GM19239 (cell line): ENCODE measurements at regions not wholly inside any gene's neighbourhood (a gene's known extent, or its start where the extent isn't known, plus 50 kb on each side); places are given as distances from the start of the nearest gene placed in this dataset.

ENCODE experiments used
- DNase-seq: peaks from one replicate; pipeline ENCODE4 v3.0.0; 2011; ENCODE audit warnings: low spot score; ENCODE audit not compliant: insufficient read length
- FAIRE-seq: peaks from 2 replicates; lab custom pipeline; 2011; peaks lifted over from hg19 to GRCh38; lab: Jason Lieb, UNC

- no peak for FAIRE-seq
- DNase-seq = no peak
Measured at GRCh38 chr9:38201844-38202243, 132.8 kb upstream of the SHB start.

DNA sequence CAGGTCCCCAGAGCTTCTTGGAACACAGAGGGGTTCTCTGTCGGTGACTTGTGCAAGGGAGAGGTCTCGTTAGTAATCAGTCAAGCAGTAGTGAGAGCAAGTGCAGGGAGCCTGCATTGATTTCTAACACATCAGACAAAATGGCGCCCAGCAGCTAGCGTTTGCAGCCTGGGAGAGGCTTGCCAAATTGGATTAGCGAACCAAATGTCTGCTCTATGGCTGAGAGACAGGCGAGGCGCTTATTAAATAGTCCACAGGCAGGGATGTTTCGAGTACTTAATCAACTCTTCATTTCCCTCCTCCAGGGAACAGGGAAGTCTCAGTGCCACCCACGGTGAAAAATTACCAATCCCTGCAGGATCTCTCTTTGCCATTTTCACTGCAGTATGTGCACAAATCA, 131.4 kb upstream of the SHB start:
- no peak for FAIRE-seq
- no peak for DNase-seq

- DNase-seq (no peak), FAIRE-seq (no peak)
Measured at GRCh38 chr9:38198140-38198539, 129.1 kb upstream of the SHB start.

GRCh38 chr9:38196714-38197113, 127.7 kb upstream of the SHB start:
- FAIRE-seq (no peak), DNase-seq (no peak)

DNA sequence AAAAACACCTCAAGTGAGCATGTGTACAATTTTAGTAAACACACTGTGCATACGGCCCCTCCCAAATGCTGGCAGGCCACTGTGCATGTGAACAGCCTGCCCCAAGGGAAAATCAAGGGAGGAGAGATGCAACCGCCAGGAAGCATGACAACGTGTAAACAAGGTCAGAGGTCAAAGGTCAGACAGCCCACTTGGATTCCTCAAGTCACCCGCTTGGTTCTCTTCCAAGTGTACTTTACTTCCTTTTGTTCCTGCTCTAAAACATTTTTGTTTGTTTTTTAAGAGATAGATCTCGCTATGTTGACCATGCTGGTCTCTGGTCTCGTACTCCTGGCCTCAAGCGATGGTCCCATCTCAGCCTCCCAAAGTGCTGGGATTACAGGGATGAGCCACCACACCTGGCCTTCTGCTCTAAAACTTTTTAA, 126.7 kb upstream of the SHB start:
- FAIRE-seq (no peak), DNase-seq (no peak)

DNA sequence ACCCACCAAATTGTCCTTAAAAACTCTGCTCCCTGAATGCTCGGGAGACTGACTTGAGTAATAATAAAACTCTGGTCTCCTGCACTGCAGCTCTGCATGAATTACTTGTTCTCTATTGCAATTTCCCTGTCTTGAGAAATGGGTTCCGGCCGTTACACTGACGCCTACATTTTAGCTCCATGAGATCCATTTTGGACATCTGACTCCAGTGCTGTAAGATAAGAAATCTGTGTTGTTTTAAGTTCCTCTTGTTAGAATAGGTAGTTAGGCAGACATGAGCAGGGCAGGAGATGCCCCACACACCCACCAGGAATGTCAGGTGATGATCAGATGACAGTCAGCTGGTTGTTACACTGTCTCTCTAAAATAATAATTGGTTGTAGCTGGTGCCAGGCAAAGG, 125.8 kb upstream of the SHB start:
- DNase-seq = no peak
- no peak for FAIRE-seq

- no peak for FAIRE-seq
- DNase-seq = no peak
Measured at GRCh38 chr9:38192731-38193265, 123.8 kb upstream of the SHB start.

GRCh38 chr9:38186404-38187115, 117.5 kb upstream of the SHB start:
- DNase-seq (no peak), FAIRE-seq (no peak)

GRCh38 chr9:38185647-38186403, 116.8 kb upstream of the SHB start:
- FAIRE-seq (no peak), DNase-seq (no peak)

DNA sequence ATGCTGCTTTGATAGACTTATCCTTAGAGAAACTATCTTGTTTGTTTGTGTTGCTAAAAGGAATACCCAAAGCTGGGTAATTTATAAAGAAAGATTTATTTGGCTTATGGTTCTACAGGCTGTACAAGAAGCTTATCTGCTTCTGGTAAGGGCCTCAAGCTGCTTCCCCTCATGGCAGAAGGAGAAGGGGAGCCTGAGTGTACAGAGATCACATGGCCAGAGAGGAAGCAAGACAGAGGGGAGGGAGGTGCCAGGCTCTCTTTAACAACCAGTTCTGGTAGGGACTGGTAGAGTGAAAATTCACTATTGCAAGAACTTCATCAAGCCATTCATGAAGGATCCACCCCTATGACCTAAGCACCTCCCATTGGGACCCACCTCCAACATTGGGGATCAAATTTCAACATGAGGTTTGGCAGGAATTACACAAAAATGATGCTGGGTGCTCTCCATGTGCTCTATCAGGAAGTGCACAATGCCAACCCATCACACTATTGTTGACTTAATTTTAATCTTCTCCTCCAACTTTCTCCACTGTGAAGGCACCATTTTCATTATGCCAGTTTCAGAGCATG, 115.1 kb upstream of the SHB start:
- DNase-seq (no peak), FAIRE-seq (no peak)

DNA sequence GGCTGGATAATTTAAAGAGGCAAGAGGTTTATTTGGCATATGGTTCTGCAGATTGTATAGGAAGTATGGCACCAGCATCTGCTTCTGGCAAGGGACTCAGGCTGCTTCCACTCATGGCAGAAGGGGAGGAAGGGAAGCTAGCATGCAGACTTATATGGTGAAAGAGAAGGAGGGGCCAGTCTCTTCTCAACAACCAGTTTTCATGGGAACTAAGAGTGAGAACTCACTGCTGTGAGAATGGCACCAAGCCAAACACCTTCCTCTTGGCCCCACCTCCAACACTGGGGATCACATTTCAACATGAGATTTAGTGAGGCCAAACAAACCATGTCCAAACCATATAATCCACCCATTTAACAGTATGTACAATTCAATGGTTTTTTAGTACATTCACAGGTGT, 113.3 kb upstream of the SHB start:
- DNase-seq = no peak

DNA sequence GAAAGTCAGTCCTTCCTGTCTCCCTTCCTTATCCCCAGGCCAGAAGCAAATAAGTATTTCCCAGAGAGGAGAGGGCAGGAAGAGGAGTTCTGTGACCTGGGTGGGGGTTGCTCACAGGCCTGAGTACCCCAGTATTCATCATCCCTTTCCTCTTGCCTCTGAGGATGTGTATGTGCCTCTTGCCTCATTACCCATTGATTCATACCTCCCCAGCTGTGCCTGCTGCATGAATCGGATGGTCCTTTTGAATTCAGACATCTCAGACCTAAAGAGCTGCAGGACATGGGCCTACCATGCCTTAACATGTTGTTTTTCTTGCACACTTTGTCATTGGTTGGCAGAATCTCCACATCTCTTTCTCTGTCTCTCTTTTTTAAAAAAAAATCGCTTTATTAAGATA, 112.8 kb upstream of the SHB start:
- DNase-seq = no peak
- FAIRE-seq = no peak

More for the DNA sequence above, 113.3 kb upstream of the SHB start:
- peak; percentile 21 for FAIRE-seq

DNA sequence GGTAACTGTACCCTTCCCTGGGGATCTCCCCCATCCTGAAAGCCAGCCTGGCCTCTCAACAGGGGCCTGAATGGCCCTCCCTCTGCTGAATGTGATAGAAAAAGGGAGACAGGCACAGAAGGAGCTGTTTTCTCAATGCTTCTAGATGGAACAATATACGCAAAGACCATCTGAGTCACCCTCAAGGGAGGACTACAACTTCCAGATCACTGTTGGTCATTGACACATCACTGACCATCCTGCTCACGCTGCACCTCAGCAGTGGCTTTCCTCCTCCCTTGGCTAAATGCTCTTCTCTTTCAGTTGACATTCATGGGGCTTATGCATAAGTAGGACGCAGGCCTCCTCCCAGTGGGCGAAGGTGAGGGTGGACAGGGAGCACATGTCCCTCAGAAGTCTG, 112.2 kb upstream of the SHB start:
- DNase-seq (no peak), FAIRE-seq (no peak)

DNA sequence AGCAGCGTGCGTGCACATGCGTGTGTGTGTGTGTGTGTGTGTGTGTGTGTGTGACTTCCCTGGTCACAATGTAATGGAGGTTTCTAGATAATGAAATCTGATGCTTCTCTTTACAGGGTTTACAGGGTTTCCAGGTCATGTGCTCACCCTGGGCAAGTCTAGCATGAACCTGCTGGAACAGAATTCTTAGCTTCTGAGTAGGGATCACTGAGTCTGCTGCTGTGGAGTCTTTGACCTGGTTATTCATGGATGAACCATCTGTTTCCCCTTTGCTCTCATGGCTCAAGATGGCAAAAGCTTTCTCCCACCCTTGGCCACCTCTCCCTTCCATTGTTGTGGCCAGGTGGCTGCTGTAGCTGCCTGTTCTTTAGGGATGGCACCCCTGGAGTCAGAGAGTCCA, 111.6 kb upstream of the SHB start:
- DNase-seq = no peak
- no peak for FAIRE-seq

- no peak for DNase-seq
- FAIRE-seq = no peak
Measured at GRCh38 chr9:38179965-38180364, 110.9 kb upstream of the SHB start.

GRCh38 chr9:38178237-38178636, 109.2 kb upstream of the SHB start:
- DNase-seq (no peak), FAIRE-seq (no peak)

- DNase-seq = no peak
- no peak for FAIRE-seq
Measured at GRCh38 chr9:38177680-38178079, 108.7 kb upstream of the SHB start.

DNA sequence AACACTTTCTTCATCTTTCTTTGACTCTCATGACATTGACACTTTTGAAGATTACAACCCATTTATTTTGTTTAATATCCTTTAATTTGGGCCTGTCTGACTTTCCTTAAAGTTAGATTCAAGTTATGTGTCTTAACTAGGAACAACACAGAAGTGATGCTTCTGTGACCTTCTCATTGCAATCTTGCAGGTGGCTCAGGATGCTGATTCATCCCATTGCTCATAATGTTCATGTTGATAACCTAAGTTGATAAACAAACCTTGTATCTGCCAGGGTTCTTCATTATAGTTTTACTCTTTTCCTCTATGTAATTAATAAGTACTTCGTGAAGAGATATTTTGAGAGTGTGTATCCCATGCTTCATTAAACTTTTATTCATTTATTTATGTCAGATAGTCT, 107.2 kb upstream of the SHB start:
- DNase-seq = no peak
- FAIRE-seq = no peak

- DNase-seq = no peak
- no peak for FAIRE-seq
Measured at GRCh38 chr9:38175423-38175822, 106.4 kb upstream of the SHB start.

- FAIRE-seq = no peak
- DNase-seq = no peak
Measured at GRCh38 chr9:38172586-38172985, 103.6 kb upstream of the SHB start.

- DNase-seq (no peak), FAIRE-seq (no peak)
Measured at GRCh38 chr9:38171926-38172325, 102.9 kb upstream of the SHB start.
